ENCODE measurements at regions not wholly inside any gene's neighbourhood (a gene's known extent, or its start where the extent isn't known, plus 50 kb on each side); places are given as distances from the start of the nearest gene placed in this dataset.

DNA sequence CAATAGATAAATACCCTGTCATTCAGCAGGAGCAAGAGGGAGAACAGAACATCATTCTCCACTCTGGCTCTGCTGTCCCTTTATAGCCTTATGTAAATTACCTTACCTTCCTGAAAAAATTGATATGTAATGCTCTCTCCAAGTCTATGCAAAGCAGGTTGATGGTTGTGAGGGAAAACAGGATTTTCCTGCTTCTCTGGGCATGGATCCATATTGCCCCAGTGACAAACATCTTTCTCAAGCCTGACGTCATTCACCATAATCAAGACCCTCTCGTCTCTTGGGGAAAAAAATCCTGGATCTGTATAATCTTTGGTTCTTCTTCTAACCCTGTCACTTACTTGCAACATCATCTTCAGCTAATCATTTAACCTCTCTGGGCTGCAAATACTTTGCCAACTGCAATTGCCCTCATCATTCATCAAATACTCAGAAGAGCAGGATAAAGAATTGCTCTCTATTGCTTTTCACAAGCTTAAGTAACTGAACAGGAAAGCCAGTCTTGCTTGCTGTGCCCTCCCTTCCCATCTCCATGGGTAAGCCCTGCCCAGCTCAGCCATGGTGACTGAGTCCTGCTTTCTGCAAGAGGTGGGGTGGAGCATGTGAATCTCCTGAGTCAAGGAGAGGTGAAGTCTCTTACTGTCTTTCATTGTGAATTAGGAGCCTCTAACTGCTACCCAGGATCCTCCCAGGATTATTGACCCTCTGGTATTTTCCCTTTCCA lies 123.7 kb upstream of the KLF7 start:
- DNase-seq (ENCODE audit: low read depth) = no peak

DNA sequence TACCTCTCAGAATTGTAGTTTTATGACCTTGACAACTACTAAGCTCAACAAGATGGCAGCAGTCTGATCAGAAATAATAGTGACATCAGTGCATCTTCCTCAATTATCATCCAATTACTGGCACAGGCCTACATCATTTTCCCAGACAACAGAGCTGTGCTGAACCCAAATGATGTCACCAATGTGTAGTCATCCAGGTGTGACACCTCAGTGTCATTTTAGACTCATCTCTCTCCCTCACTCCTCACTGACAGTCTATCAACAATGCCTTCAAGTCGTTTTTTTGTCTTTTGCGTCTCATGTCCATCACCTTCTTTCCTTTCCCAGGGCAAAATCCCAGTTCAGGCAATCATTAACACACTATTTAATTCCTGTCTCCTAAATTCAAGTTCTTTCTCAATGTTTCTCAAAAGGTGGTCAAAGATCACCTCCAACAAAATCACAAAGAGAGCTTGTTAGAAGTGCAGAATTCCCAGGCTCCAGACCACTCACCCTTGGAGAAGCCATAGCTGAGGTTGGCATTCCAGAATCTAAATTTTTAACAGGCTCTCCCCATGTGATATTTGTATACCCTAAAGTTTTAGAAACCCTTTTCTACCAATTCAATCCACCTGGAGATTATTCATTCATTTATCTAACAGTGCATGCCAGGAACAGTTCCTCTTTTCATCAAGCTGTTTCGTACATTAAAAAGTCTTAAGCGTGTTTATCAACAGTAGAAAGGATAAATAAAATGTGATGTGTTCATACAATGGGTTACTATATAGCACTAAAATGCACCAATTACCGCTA lies 125.3 kb upstream of the KLF7 start:
- DNase-seq (ENCODE audit: low read depth) = no peak

DNA sequence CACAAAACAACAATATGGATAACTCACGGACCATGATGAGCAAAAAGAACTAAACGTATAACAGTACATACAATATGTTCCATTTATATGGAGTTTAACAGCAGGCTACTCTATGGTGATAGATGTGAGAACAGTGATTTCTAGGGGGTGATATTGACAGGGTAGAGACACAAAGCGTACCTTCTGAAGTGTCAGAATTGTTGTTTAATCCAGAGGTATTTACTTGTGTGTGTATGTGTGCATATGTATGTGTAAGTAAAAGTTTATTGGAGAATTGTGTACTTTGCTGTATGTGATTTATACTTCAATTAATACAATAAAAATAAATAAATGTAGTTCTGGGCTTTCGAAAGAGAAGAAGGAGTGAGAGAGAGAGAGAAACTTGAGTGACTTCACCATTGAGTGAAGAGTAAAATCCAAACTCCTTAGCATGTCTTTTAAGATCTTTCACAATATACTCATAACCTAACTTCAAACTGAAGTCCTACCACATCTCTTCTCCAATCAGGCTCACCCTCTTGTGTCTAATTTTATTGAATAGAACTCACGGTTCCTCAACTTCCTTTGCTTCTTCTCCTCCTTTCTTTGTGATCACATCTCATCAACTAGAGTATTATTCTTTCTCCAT lies 126.0 kb upstream of the KLF7 start:
- DNase-seq (ENCODE audit: low read depth) = no peak

DNA sequence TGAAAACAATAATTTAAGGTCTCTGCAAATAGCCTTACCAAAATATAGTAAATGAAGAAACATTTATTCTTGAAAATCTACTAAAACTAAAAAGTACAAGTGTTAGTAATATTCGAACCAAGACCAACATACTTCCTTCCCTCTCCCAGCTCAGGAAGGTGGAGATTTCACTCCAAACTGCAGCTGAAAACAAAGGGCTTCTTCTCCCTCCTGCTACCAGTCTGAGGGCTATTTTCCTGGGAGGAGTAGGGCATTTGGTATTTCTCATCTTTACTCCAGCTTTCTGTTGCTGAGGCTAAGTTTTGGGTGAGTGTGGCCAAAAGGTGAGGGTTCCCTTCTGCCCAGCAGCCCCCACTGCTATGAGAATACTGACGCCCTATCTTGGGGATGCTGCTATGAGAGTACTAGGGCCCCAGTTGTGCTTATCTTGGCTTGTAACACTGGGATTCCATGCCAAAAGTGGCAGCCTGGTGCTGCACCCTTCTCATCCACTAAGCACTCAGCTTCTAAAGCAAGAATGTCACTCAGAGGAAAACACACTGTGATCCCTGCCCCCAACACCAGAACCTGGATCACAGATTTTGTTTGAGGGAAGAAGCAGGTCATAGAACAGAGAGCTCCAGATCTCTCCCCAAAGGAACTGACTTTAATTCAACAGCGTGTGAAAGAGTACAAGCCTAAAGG lies 130.7 kb upstream of the KLF7 start:
- DNase-seq (ENCODE audit: low read depth) = no peak

DNA sequence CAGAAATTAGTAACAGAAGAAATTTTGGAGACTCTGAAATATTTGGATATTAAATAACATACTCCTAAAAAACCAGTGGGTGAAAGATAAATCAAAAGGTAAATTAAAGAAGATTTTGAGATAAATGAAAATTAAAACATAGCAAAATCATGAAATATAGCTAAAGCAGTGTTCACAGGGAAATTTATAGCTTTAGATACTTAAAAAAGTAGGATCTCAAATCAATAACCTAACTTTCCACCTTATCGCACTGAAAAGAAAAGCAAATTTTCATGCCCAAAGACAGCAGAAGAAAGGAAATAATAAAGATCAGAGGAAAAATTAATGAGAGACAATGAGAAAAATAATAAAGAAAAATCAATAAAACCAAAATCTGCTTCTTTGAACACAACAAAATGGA lies 135.1 kb upstream of the KLF7 start:
- no peak for DNase-seq (ENCODE audit: low read depth)

DNA sequence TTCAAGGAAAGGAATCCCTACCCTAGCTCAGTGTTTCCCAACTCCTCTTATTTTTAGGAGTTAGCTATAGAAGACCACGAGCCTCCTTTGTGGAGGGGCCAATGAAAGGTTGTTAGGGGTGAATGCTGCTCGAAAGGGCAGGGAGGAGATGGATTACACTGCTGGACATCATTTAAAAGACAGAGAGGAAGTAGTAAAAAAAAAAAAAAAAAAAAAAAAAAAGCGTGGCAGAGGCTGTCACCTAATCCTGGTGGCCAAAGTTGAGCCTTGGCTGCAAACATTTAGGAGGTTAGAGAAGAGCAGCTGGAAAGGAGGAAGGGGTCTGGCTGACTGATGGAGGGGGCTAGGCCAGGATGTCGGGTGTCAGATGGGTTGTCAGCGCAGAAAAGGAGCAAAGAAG lies 139.0 kb upstream of the KLF7 start:
- no peak for DNase-seq (ENCODE audit: low read depth)

DNA sequence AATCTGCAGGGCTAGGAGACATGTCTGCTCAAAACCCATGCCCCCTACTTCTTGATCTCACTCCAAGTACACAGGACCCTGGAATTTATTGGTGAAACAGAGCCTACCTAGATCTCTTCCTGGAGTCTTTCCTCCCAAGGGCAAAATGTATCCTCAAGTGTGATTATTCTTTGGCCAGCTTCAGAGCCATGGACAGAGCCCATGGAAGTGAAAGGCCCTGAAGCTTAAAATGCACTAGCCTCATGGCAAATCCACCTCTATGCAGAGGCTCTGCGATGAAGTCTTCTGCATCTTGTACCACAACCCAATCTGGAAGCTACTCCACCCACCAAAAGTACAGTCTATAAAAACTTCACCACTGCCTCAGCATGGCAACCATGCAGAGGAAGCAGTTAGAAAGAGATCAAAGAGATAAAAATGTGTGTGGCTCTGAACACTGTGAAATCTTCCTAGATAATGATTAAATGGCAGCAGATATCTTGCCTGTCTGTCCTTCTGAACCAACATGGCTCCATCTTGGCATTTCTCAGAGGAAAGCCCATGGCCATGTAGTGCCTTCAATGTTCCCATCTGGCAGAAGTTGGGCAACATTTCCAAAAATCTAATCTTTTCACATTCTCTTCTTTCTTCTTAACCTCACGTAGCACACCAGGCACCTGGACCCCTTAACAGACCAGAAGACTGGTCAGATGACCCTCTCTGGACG lies 142.9 kb upstream of the KLF7 start:
- DNase-seq (ENCODE audit: low read depth) = no peak

DNA sequence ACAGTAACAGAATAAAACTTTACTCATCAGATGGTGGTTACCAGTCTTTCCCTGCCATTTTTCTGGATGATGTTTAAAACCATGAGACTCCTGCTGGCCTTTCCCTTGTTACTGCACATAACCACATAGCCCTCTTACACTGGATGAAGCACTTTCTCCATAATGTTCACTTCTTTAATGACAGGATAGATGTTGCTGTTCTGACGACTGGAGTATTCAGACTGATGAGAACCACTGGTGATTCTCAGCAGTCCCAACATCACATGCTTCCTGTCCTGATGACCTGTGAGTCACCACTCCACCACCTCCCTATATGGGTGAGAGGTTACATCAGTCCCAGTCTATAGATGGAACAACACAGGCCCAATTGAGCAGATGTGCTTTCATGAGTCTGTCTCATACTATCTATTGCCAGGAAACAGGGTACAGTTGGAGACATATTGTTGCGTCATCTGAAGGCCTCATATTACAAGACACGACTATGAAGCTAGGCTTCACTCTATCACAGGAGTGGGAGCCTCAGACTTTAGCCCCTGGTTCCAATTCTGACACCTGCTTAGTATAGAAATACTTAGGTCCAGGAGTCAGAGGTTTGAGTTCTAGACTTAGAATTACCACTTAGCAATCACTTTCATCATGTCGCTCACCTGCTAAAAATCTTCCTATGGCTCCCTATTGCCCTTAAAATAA lies 145.7 kb upstream of the KLF7 start:
- no peak for DNase-seq (ENCODE audit: low read depth)

DNA sequence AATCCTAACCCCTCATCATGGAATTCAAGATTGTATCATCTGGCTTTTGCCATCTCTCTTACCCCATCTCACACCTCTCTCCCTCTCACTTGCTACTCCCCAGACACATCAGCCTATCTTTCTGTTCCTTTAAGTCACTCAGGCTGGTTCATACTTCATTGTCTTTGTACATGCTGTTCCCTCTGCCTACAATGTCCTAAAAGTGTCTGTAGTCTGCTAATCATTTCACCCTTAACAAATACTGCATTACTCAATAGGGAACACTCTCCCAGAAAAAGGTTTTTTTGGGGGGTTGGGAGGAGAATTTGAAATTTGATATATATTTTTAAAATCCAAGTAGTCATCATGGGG lies 146.2 kb upstream of the KLF7 start:
- DNase-seq (ENCODE audit: low read depth) = no peak

DNA sequence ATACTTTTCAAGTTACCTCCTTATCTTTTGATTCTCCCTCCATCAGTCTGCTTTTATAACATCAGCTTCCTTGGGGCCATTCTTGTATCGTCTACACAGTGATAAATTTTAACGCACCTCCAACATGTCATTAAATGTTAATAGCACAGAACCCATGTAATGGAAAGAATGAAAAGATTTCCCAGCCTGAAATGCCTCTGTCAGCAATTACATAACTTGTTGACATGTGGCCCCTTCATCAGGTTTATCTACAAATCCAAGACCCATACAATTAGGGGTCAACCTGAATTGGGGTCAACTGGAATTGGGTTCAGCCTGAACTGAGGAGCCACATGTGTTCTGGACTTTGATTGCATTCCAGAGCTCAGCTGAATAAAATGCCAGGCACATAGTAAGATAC lies 148.2 kb upstream of the KLF7 start:
- DNase-seq (ENCODE audit: low read depth) = no peak

DNA sequence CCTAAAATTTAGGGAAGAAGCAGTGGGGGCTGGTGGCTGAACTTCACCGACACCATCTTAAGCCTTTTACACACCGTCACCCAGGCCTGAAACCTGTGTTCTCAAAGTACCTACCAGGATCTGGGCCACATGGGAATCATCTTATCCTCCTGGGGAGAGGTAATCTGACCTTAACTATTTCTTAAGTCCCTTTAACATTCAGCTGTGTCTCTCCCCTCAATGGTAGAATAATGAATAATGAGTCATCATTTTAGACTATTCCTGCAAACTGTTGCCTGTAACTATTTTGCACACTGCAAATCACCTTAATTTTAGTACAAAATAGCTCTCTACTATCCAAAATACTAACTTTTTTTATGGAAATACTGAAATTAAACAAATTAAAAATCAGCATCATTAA lies 149.4 kb upstream of the KLF7 start:
- DNase-seq (ENCODE audit: low read depth) = no peak

DNA sequence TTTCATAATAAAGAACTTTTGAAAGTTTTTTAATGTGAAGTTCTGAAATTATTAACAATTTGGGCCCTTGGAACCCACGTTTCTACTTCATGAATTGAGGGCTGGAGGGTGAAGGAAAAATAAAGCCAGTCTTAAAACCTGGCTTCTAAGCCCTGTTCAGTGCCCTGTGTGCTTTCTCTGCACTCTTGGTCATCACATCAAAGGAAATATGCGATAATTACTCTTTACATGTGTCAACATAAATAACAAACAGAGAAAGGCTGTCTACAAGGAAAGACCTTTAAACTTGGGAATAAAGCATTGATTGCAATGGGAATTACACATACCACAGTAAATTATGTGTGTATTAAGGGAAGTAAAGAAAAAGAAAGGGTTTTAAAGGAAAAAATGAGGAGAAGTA lies 150.7 kb upstream of the KLF7 start:
- DNase-seq (ENCODE audit: low read depth) = no peak

DNA sequence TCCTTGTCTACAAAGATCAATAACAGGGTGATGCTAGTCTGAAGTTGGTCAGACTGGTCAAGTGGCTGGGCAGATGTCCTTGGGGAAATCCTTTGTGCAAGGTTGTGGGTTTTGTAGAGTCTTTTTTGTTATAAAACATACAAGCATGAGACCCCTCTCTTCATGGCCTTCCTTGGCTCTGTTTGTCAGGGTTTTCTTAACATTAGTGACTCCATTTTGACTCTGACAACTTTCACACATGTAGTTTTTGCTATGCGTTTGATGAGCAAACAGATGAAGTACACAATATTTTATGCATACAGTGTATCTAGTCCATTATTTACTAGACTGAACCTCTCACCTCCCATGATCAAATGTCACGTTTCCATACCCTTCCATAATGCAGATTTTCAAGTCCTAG lies 151.2 kb upstream of the KLF7 start:
- no peak for DNase-seq (ENCODE audit: low read depth)

DNA sequence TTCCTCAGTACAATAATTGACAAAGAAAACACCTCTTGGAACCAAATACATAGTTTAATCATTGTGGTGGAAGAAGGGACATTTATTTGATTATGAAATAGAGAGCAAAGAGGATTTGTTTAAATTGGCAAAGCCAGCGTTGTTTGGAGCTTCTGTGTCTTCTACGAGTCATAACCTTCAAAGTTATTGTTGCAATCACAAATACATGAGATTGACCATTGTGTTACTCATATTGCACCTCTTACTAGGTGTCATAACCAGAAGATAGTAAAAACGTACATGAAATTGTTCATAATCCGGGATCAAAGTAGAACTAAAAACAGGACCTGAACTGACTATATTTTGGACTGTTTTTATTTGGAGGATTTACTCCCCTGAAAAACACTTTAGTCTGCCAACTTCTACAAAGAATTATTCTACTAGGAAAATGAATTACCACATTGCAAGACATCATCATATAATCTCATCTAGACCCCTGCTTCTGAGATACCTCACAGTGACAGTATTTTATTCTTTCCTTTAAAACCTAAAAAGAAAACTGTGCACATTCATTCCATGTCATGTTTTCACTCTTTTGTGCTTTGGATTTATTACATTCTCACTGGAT lies 151.7 kb upstream of the KLF7 start:
- DNase-seq (ENCODE audit: low read depth) = no peak

DNA sequence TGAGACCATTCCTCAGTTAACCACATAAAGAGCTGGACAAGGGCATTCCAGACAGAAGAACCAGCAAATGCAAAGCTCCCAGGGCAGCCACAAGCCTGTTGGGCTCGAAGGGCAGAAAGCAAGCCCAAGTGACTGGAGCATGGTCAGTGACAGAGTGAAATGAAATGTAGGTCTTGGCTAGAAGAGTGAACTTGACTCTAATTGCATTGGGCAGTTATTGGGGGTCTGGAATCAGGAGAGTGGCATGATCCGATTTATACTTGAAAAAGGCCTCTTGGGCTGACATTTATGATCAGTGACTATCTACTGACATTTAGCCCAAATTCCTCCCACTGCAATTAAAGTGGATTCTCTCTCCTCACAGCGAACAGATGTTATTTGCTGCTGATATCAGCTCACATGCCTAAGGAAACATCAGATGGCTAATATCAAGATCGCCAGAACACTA lies 152.5 kb upstream of the KLF7 start:
- no peak for DNase-seq (ENCODE audit: low read depth)

DNA sequence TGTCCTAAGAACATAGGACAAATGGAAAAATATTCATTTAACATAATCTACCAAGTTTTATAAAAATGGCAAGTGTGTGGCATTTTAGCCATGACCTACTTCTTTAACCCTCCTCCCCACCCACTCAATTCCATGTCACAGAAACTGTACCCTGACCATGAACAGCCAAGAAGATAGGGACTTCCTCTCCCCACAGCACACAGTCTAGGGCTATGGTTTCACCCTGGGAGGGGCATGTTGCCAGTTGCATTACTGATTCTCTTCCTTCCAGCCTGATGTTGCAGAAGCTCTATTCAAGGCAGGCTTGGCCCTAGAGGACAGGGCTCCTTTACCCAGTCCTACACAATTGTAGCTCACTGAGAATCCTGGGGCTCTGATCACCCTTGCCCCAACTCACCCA lies 153.6 kb upstream of the KLF7 start:
- DNase-seq (ENCODE audit: low read depth) = no peak

DNA sequence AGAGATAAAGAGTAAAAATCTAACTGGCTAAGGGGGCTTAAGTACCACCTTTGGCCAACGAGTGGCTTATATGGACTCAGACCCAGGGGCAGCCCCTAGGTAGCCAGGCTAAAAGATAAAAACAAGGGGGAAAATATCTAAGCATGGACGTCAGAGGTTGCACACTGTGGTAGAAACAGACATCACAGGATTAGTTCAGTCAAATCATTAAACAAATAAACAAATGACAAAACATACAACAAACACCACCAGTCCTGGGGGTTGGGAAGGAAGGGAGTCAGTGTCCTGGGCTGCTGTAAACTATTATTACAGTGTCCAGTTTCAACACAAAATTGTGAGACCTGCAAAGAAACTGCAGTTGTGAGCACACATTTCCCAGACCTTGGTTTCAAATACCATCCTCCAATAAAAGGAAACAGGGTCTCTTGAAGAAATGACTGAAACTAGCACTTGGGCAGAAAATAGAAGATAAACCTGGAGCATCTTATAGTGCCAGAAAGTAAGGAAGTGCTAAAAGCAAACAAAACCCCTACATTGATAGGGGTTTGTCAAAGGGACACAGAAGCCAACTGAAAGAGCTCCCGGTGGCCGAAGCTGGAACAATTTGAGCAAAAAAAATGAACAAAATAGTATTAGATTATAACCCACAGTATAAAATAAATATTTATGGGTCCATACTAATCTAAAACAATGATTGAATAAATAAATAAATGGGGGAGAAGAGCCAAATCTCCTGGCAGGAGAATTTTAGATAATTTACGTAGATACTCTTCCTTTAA lies 154.8 kb upstream of the KLF7 start:
- DNase-seq (ENCODE audit: low read depth) = no peak

DNA sequence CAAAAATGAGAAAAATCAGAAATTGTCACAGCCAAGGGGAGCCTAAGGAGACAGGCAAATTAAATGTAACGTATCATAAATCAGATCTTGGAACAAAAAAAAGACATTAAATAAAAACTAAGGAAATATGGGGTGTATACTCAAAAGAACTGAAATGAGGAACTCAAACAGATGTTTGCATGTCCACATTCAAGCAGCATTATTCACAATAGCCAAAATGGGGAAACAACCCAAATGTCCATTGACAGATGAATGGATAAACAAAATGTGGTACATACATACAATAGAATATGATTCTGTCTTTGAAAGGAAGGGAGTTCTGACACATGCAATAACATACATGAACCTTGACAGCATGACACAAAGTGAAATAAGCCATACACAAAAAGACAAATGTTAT lies 155.8 kb upstream of the KLF7 start:
- DNase-seq (ENCODE audit: low read depth) = no peak

DNA sequence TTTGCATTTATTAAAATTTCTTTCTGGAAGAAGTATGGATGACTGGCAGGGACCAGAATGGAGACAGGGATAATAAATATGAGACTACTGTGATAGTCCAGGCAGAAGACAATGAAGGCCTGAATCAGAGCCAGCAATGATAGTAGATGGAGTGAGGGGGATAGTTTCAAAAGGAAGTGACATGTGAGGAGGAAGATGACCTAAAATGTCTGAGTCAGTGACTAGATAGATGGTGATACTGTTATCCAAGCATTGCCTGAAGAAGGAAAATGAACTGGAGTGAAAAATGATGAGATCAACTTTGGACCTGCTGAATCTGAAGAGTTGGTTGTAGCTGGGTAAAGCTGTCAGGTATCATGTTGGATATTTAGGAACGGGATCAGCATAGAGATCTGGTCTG lies 158.3 kb upstream of the KLF7 start:
- DNase-seq (ENCODE audit: low read depth) = no peak

DNA sequence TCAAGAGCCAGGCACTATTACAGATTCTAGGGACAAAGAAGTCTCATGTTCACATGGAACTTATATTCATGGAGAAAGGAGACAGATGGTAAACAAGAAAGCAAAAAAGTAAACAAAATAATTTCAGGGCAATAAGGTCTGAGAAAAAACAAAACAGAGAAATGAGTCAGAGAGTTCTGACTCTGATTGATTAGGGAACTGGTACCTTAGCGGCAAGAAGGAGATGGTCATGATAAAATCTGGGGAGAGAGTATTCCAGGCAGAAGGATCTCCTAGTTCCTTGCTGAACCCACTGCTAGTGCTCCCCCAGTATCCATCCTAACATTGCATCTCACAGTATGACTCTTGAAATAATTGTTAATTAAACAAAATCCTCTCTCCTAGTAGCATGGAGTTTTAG lies 161.8 kb upstream of the KLF7 start:
- no peak for DNase-seq (ENCODE audit: low read depth)

Measured in stimulated activated CD8-positive, alpha-beta memory T cell treated with anti-CD3 and anti-CD28 coated beads, Interleukin-4, amount 100 ng/mL, for 24 hours (primary cell).